Thyroid gland (tissue), 4 donors: ENCODE measurements at regions not wholly inside any gene's neighbourhood (a gene's known extent, or its start where the extent isn't known, plus 50 kb on each side); places are given as distances from the start of the nearest gene placed in this dataset.

ENCODE experiments used
- DNase-seq, 2 donors: peaks; one replicate each; pipeline ENCODE4 v3.0.0-alpha.2; 2019
- H3K27ac ChIP-seq, 3 donors: fragments of 200-600 bp; sonication (generic); 1 replicate in 2 of 3; 2 replicates in 1 of 3; pipeline ENCODE4 v1.5.1; 2016 to 2019; ENCODE audit warnings: mild to moderate bottlenecking in 1 of 3, moderate library complexity in 1 of 3
- H3K27me3 ChIP-seq: fragments of 200-600 bp; sonication (generic); one replicate; pipeline ENCODE4 v1.5.1; 2019
- H3K36me3 ChIP-seq, 2 donors: fragments of 200-600 bp; sonication (generic); one replicate each; pipeline ENCODE4 v1.5.1; 2016 to 2019
- H3K4me1 ChIP-seq, 2 donors: fragments of 200-600 bp; sonication (generic); one replicate each; pipeline ENCODE4 v1.5.1; 2017 to 2019
- H3K4me3 ChIP-seq, 3 donors: fragments of 200-600 bp; sonication (generic); replicated peaks in 1 of 3; 1 replicate in 2 of 3; 2 replicates in 1 of 3; pipeline ENCODE4 v1.5.1; 2016; ENCODE audit warnings: mild to moderate bottlenecking in 1 of 3
- H3K9me3 ChIP-seq: fragments of 200-600 bp; sonication (generic); one replicate; pipeline ENCODE4 v1.5.1; 2017
- CTCF ChIP-seq, 6 experiments: fragments of 200-600 bp in 3 of 6; fragments of 450-650 bp in 3 of 6; sonication (generic) in 3 of 6; IDR thresholded peaks; one replicate each; pipeline ENCODE4 v1.5.1; 2016 to 2019; ENCODE audit warnings: antibody characterized with exemption in 6 of 6, mild to moderate bottlenecking in 2 of 6, inconsistent platforms in 1 of 6, moderate library complexity in 1 of 6
- POLR2A ChIP-seq, 2 donors: fragments of 450-650 bp; IDR thresholded peaks; one replicate each; pipeline ENCODE4 v1.6.1; 2017; ENCODE audit warnings: antibody characterized with exemption in 2 of 2, mild to moderate bottlenecking in 2 of 2, moderate library complexity in 1 of 2
- WGBS, 2 donors: methylation state at CpG; one replicate each; pipeline ENCODE4 v1.1.5; 2017; 5-methylcytosine and 5-hydroxymethylcytosine counted together
- intact Hi-C: fragments of 100-400 bp; cut with DNase I; formaldehyde crosslinking; loops from one replicate; pipeline ENCODE4 v1.15.1; 2023

DNA sequence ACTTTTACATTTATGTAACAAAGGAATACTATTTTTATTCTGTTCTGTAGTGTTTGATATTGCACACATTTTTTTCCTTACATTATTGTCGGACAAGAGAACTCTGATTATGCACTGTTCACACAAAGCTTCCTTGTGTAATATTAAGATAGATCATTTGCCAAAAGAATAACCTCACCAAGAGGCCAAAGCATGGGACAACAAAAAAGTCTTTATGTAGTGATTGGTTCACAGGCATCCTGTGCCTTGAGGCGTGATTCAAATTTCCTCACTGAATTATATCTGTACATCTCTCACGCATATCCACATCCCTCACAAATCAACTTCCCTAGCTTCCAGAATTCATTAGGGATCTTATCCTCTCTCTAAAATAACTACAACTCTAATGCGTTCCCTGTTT, 642.7 kb downstream of the NR4A2 start:
- 78% methylated on average over 4 of the region's 4 CpGs for WGBS, 2 donors
- H3K4me1 ChIP-seq = no peaks in the 10 kb centered on the region
- DNase-seq = no peak
- H3K9me3 ChIP-seq = no peaks in the 10 kb centered on the region
- intact Hi-C loops = no loop called here
- H3K27ac ChIP-seq = no peak overlapping the region
- H3K27me3 ChIP-seq = no peaks in the 10 kb centered on the region
- H3K4me3 ChIP-seq = no peak overlapping the region
- TF ChIP-seq POLR2A (IDR thresholded peaks at IDR 0.05) = no peak
- no peak for TF ChIP-seq CTCF (IDR thresholded peaks at IDR 0.05)
- no peaks in the 10 kb centered on the region for H3K36me3 ChIP-seq

DNA sequence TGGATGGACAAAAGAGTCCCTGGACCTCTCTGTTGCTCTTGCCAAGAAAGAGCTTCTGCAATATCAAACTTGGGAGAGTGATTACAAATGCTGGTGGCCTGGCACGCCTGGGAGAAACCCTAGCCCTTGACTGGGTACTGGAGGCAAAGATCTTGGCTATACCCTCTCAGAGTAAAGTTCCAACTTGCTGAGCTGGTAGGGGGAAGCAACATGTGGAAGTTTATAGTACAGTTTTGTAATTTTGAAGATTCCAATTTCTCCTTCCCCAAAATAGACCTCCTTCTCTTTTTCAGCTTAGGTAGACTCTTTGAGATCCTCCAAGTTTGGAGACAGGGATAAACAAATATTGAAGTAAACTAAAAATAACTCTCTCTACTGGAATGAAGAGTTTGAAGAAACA, 645.3 kb downstream of the NR4A2 start:
- Histone ChIP-seq H3K27me3 (no peaks in the 10 kb centered on the region), H3K27ac (no peak overlapping the region), H3K4me1 (no peaks in the 10 kb centered on the region), H3K9me3 (no peaks in the 10 kb centered on the region), H3K4me3 (no peak overlapping the region), H3K36me3 (no peaks in the 10 kb centered on the region)
- TF ChIP-seq POLR2A (IDR thresholded peaks at IDR 0.05) (no peak), CTCF (IDR thresholded peaks at IDR 0.05) (no peak)
- intact Hi-C loops = no loop called here
- no peak for DNase-seq
- 78 to 88% methylated on average over 1 of the region's 1 CpG for WGBS, 2 donors

GRCh38 chr2:155679647-155680046, 652.9 kb downstream of the NR4A2 start:
- TF ChIP-seq CTCF (IDR thresholded peaks at IDR 0.05) (no peak), POLR2A (IDR thresholded peaks at IDR 0.05) (no peak)
- Histone ChIP-seq H3K4me1 (no peaks in the 10 kb centered on the region), H3K9me3 (no peaks in the 10 kb centered on the region), H3K4me3 (no peak overlapping the region), H3K36me3 (no peaks in the 10 kb centered on the region), H3K27ac (no peak overlapping the region), H3K27me3 (no peaks in the 10 kb centered on the region)
- 83 to 86% methylated on average over 2 of the region's 2 CpGs for WGBS, 2 donors
- no peak for DNase-seq
- intact Hi-C loops = no loop called here

GRCh38 chr2:155675920-155676319, 656.6 kb downstream of the NR4A2 start:
- intact Hi-C loops = no loop called here
- no peak for DNase-seq
- 77 to 87% methylated on average over 2 of the region's 2 CpGs for WGBS, 2 donors
- no peaks in the 10 kb centered on the region for H3K27me3 ChIP-seq
- H3K36me3 ChIP-seq = no peaks in the 10 kb centered on the region
- H3K4me1 ChIP-seq = no peaks in the 10 kb centered on the region
- no peaks in the 10 kb centered on the region for H3K9me3 ChIP-seq
- H3K27ac ChIP-seq = no peak overlapping the region
- no peak overlapping the region for H3K4me3 ChIP-seq
- TF ChIP-seq CTCF (IDR thresholded peaks at IDR 0.05) (no peak), POLR2A (IDR thresholded peaks at IDR 0.05) (no peak)

- no peak overlapping the region for H3K27ac ChIP-seq
- DNase-seq = no peak
- H3K27me3 ChIP-seq = no peaks in the 10 kb centered on the region
- H3K9me3 ChIP-seq = no peaks in the 10 kb centered on the region
- no peak overlapping the region for H3K4me3 ChIP-seq
- H3K4me1 ChIP-seq = no peaks in the 10 kb centered on the region
- 81 to 82% methylated on average over 5 of the region's 5 CpGs for WGBS, 2 donors
- no peaks in the 10 kb centered on the region for H3K36me3 ChIP-seq
- TF ChIP-seq POLR2A (IDR thresholded peaks at IDR 0.05) = no peak
- TF ChIP-seq CTCF (IDR thresholded peaks at IDR 0.05) = no peak
- intact Hi-C loops = no loop called here
These were observed 666.8 kb downstream of the NR4A2 start for GRCh38 chr2:155665704-155666103.
